SW 1271 (cell line): ENCODE measurements at regions not wholly inside any gene's neighbourhood (a gene's known extent, or its start where the extent isn't known, plus 50 kb on each side); places are given as distances from the start of the nearest gene placed in this dataset.

Source experiments
- DNase-seq, 2 experiments: peaks; one replicate each; lab custom pipeline; 2025; lab: John Stamatoyannopoulos, UW

GRCh38 chr3:66854601-66855151, 143.4 kb upstream of the KBTBD8 start:
- no peak for DNase-seq

- no peak for DNase-seq
Measured at GRCh38 chr3:66856533-66856932, 141.6 kb upstream of the KBTBD8 start.

- no peak for DNase-seq
Measured at GRCh38 chr3:66858656-66859381, 139.3 kb upstream of the KBTBD8 start.

- no peak for DNase-seq
Measured at GRCh38 chr3:66860771-66861170, 137.3 kb upstream of the KBTBD8 start.

GRCh38 chr3:66863205-66864111, 134.6 kb upstream of the KBTBD8 start:
- DNase-seq, result no peak

- no peak for DNase-seq
Measured at GRCh38 chr3:66884659-66885058, 113.4 kb upstream of the KBTBD8 start.

GRCh38 chr3:66885326-66886000, 112.6 kb upstream of the KBTBD8 start:
- no peak for DNase-seq

GRCh38 chr3:66889750-66890494, 108.2 kb upstream of the KBTBD8 start:
- no peak for DNase-seq

- DNase-seq, result no peak
Measured at GRCh38 chr3:66898155-66898554, 100.0 kb upstream of the KBTBD8 start.

- no peak for DNase-seq
Measured at GRCh38 chr3:66904336-66904735, 93.8 kb upstream of the KBTBD8 start.

- DNase-seq, result no peak
Measured at GRCh38 chr3:66904831-66905493, 93.1 kb upstream of the KBTBD8 start.

GRCh38 chr3:66907136-66907535, 91.0 kb upstream of the KBTBD8 start:
- no peak for DNase-seq

GRCh38 chr3:66910266-66911055, 87.6 kb upstream of the KBTBD8 start:
- DNase-seq, result no peak

GRCh38 chr3:66912306-66912705, 85.8 kb upstream of the KBTBD8 start:
- no peak for DNase-seq

- DNase-seq, result no peak
Measured at GRCh38 chr3:66922058-66922457, 76.0 kb upstream of the KBTBD8 start.

- no peak for DNase-seq
Measured at GRCh38 chr3:66923969-66924368, 74.1 kb upstream of the KBTBD8 start.

- DNase-seq, result no peak
Measured at GRCh38 chr3:66928252-66928651, 69.9 kb upstream of the KBTBD8 start.

GRCh38 chr3:66931291-66931690, 66.8 kb upstream of the KBTBD8 start:
- no peak for DNase-seq

- DNase-seq, result no peak
Measured at GRCh38 chr3:66931699-66932098, 66.4 kb upstream of the KBTBD8 start.

- DNase-seq, result no peak
Measured at GRCh38 chr3:66933233-66933632, 64.9 kb upstream of the KBTBD8 start.
